ENCODE measurements at regions not wholly inside any gene's neighbourhood (a gene's known extent, or its start where the extent isn't known, plus 50 kb on each side); places are given as distances from the start of the nearest gene placed in this dataset.

GRCh38 chr7:96534221-96534620 is 175.4 kb downstream of the SEM1 start:
- H3K4ac ChIP-seq (ENCODE audit: low read depth, low read length): no peak overlapping the region
- H3K27ac Mint-ChIP-seq: no peak overlapping the region

More at GRCh38 chr7:96534221-96534620, 175.4 kb downstream of the SEM1 start:
- no peak overlapping the region for H3T11ph ChIP-seq (ENCODE audit: low read length)
- Mint-ChIP-seq H3K36me3 (ENCODE audit: insufficient read depth in 1 of 3, low read depth in 3 of 3) (no peaks in the 10 kb centered on the region), H3K4me1 (no peaks in the 10 kb centered on the region), H3K27me3 (ENCODE audit: low read depth) (no peaks in the 10 kb centered on the region; the same call in 1 of the 2 replicates), H3K4me3 (no peak overlapping the region), H3K9me3 (no peaks in the 10 kb centered on the region)
- no peak overlapping the region for H4K91ac ChIP-seq (ENCODE audit: insufficient read length, low read depth, low read length)
- H3K9ac ChIP-seq (ENCODE audit: extremely low read depth, insufficient read length, low read length): no peak overlapping the region
- WGBS (ENCODE audit: extremely low coverage, insufficient read length, low lambda C conversion rate): no CpG with 5 or more reads among the region's 3 CpGs
- no peak overlapping the region for H2AK5ac ChIP-seq (ENCODE audit: insufficient read length, low read length)
- H3K79me1 ChIP-seq (ENCODE audit: insufficient read depth, low read depth, low read length, poor library complexity, severe bottlenecking): no peaks in the 10 kb centered on the region
- H3K79me2 ChIP-seq (ENCODE audit: insufficient read depth, low read length): no peaks in the 10 kb centered on the region
- no peaks in the 10 kb centered on the region for H3K9me3 ChIP-seq (ENCODE audit: control insufficient read depth, low read depth, low read length)
- H3K18ac ChIP-seq (ENCODE audit: insufficient read length, low read depth, low read length): no peak overlapping the region
- no peak for TF ChIP-seq CTCF (conservative IDR thresholded peaks at IDR 0.05)
- H2BK20ac ChIP-seq (ENCODE audit: low read depth, low read length, poor library complexity, severe bottlenecking): no peak overlapping the region
- H2BK12ac ChIP-seq (ENCODE audit: insufficient read length, low read depth, low read length): no peak overlapping the region
- H3K4me1 ChIP-seq (ENCODE audit: insufficient read depth, low read length): no peaks in the 10 kb centered on the region
- no peaks in the 10 kb centered on the region for H3K27me3 ChIP-seq (ENCODE audit: insufficient read depth, low read length)
- H2BK5ac ChIP-seq (ENCODE audit: insufficient read length, low read length): no peak overlapping the region
- H4K8ac ChIP-seq (replicated peaks; ENCODE audit: insufficient read length, low read depth, low read length): no peak overlapping the region
- no peak overlapping the region for H3K14ac ChIP-seq (ENCODE audit: insufficient read depth, low read length)
- H4K20me1 ChIP-seq (ENCODE audit: control insufficient read depth, insufficient read depth, insufficient read length): no peaks in the 10 kb centered on the region
- H3K27ac ChIP-seq (ENCODE audit: insufficient read length, low read depth, low read length): no peak overlapping the region
- no peak overlapping the region for H4K5ac ChIP-seq (ENCODE audit: insufficient read length, low read depth, low read length)
- H2BK120ac ChIP-seq (ENCODE audit: low read depth, low read length, poor library complexity, severe bottlenecking): no peak overlapping the region
- H3K23ac ChIP-seq (ENCODE audit: insufficient read length, low read depth, low read length): no peak overlapping the region
- no peak overlapping the region for H3K56ac ChIP-seq (ENCODE audit: insufficient read length, low read depth, low read length)
- no peaks in the 10 kb centered on the region for H3K23me2 ChIP-seq (ENCODE audit: insufficient read length, low read depth, low read length, poor library complexity, severe bottlenecking)
- no peak for DNase-seq
- H2BK15ac ChIP-seq (ENCODE audit: low read depth, low read length): no peak overlapping the region
- H2AFZ ChIP-seq (ENCODE audit: low read length): no peak overlapping the region
- H3K4me2 ChIP-seq (ENCODE audit: insufficient read depth, insufficient read length, low read length): no peak overlapping the region
